Upper lobe of left lung (tissue), 4 donors: ENCODE measurements at regions not wholly inside any gene's neighbourhood (a gene's known extent, or its start where the extent isn't known, plus 50 kb on each side); places are given as distances from the start of the nearest gene placed in this dataset.

Experiments used
- CTCF ChIP-seq, 6 experiments: fragments of 450-650 bp in 4 of 6; fragments of 200-600 bp in 2 of 6; sonication (generic) in 2 of 6; IDR thresholded peaks; one replicate each; pipeline ENCODE4 v1.5.1; 2016 to 2019; ENCODE audit warnings: antibody characterized with exemption in 6 of 6
- EP300 ChIP-seq, 4 donors: sonication (generic); formaldehyde crosslinking; IDR thresholded peaks; one replicate each; pipeline ENCODE4 v1.5.1; 2017; ENCODE audit warnings: antibody characterized with exemption in 4 of 4, control low read depth in 2 of 4
- POLR2A ChIP-seq, 4 donors: fragments of 450-650 bp; IDR thresholded peaks; one replicate each; pipeline ENCODE4 v1.5.1; 2016 to 2017; ENCODE audit warnings: antibody characterized with exemption in 4 of 4, mild to moderate bottlenecking in 2 of 4

GRCh38 chr2:150791567-150791966 lies 304.1 kb upstream of the RND3 start:
- TF ChIP-seq CTCF (IDR thresholded peaks at IDR 0.05), result no peak
- no peak for TF ChIP-seq EP300 (IDR thresholded peaks at IDR 0.05)
- no peak for TF ChIP-seq POLR2A (IDR thresholded peaks at IDR 0.05)
